GM12878 (cell line): ENCODE measurements at regions not wholly inside any gene's neighbourhood (a gene's known extent, or its start where the extent isn't known, plus 50 kb on each side); places are given as distances from the start of the nearest gene placed in this dataset.

Experiments used
- ATAC-seq: fragments of 200-7000 bp; cut with Tn5 transposase; 3 replicates; pipeline ENCODE4 v1.9.1; 2020; ENCODE audit warnings: mild to moderate bottlenecking, moderate library complexity
- BruUV-seq: library from RNA; stranded (reverse); fragments of 400-500 nt; replicated peaks from 2 replicates; lab custom pipeline; 2021; lab: Mats Ljungman, UMichigan
- CTCF ChIA-PET: fragments of 300-600 bp; sonication (Branson Sonifier 250); formaldehyde crosslinking; extraction: SDS; loops from one replicate; lab custom pipeline; 2021; ENCODE audit warnings: inconsistent platforms; lab: Yijun Ruan, JAX
- POLR2A ChIA-PET: fragments of 350-600 bp; formaldehyde crosslinking; extraction: SDS; loops from one replicate; lab custom pipeline; 2021; ENCODE audit warnings: inconsistent platforms; lab: Charles Lee
- RAD21 ChIA-PET: fragments of 300-600 bp; sonication (Branson Sonifier 250); formaldehyde crosslinking; loops from one replicate; lab custom pipeline; 2023; ENCODE audit warnings: antibody characterized with exemption; ENCODE audit not compliant: unreplicated experiment; lab: Charles Lee
- SMC1A ChIA-PET: fragments of 300-600 bp; sonication (Branson Sonifier 250); formaldehyde crosslinking; loops from one replicate; lab custom pipeline; 2023; ENCODE audit not compliant: unreplicated experiment, uncharacterized antibody; lab: Charles Lee
- DNase-seq: peaks from one replicate; pipeline ENCODE4 v3.0.0-alpha.2; 2011; ENCODE audit warnings: low read depth, low spot score
- FAIRE-seq: peaks from 3 replicates; lab custom pipeline; 2011; peaks lifted over from hg19 to GRCh38; lab: Jason Lieb, UNC
- H2AFZ ChIP-seq: 2 replicates; pipeline ENCODE4 v1.6.0; 2011; ENCODE audit warnings: low read depth, low read length, control low read depth; ENCODE audit not compliant: control insufficient read depth
- H3K27ac ChIP-seq: 2 replicates; pipeline ENCODE4 v1.5.1; 2011; ENCODE audit warnings: control low read depth; ENCODE audit not compliant: control insufficient read depth, insufficient read depth
- H3K27me3 ChIP-seq, 2 experiments: replicated peaks in 1 of 2; 2 replicates each; pipeline versions ENCODE4 v1.6.0 to v1.6.1; 2011; ENCODE audit warnings: low read length in 1 of 2; ENCODE audit not compliant: control insufficient read depth in 2 of 2, insufficient read depth in 2 of 2
- H3K36me3 ChIP-seq, 2 experiments: 2 replicates each; pipeline ENCODE4 v1.5.1; 2011; ENCODE audit warnings: low read length in 1 of 2; ENCODE audit not compliant: control insufficient read depth in 2 of 2, insufficient read depth in 2 of 2
- H3K4me1 ChIP-seq: 2 replicates; pipeline ENCODE4 v1.6.1; 2011; ENCODE audit warnings: mild to moderate bottlenecking, low read length, moderate library complexity, mixed read lengths; ENCODE audit not compliant: control insufficient read depth, insufficient read depth
- H3K4me2 ChIP-seq: 2 replicates; pipeline ENCODE4 v1.6.0; 2011; ENCODE audit warnings: control low read depth; ENCODE audit not compliant: control insufficient read depth, insufficient read depth
- H3K4me3 ChIP-seq: fragments of 200-600 bp; sonication (generic); 2 replicates; pipeline ENCODE4 v1.5.1; 2016
- H3K79me2 ChIP-seq: 2 replicates; pipeline ENCODE4 v1.6.0; 2011; ENCODE audit warnings: low read length; ENCODE audit not compliant: control insufficient read depth, insufficient read depth
- H3K9ac ChIP-seq: 2 replicates; pipeline ENCODE4 v1.8.0; 2011; ENCODE audit warnings: low read length, control low read depth, mixed read lengths; ENCODE audit not compliant: control insufficient read depth, insufficient read depth
- H3K9me3 ChIP-seq: replicated peaks from 3 replicates; pipeline ENCODE4 v1.5.1; 2011; ENCODE audit warnings: mild to moderate bottlenecking, low read length; ENCODE audit not compliant: control insufficient read depth, insufficient read depth
- H4K20me1 ChIP-seq: 2 replicates; pipeline ENCODE4 v1.6.0; 2011; ENCODE audit not compliant: control insufficient read depth, insufficient read depth
- E2F4 ChIP-seq: IDR thresholded peaks from 2 replicates; pipeline ENCODE4 v1.6.1; 2012; ENCODE audit warnings: low read depth, low read length, improper control_type of control experiment
- GATAD2B ChIP-seq: fragments of 450-650 bp; conservative IDR thresholded peaks from 2 replicates; pipeline ENCODE4 v1.6.1; 2017; ENCODE audit warnings: low read depth, mild to moderate bottlenecking, moderate library complexity
- KAT2A ChIP-seq: conservative IDR thresholded peaks from 2 replicates; pipeline ENCODE4 v1.6.1; 2011; ENCODE audit warnings: low read depth, low read length; ENCODE audit not compliant: control insufficient read depth
- KLF5 ChIP-seq: fragments of 450-650 bp; IDR thresholded peaks from 2 replicates; pipeline ENCODE4 v1.6.1; 2014; ENCODE audit warnings: mild to moderate bottlenecking; ENCODE audit not compliant: partially characterized antibody
- NFYB ChIP-seq: IDR thresholded peaks from 2 replicates; pipeline ENCODE4 v1.6.1; 2011; ENCODE audit warnings: low read depth, mild to moderate bottlenecking, low read length, improper control_type of control experiment, moderate library complexity; ENCODE audit not compliant: insufficient read depth
- NR2F1 ChIP-seq: fragments of 450-650 bp; conservative IDR thresholded peaks from 2 replicates; pipeline ENCODE4 v1.6.1; 2017; ENCODE audit warnings: mild to moderate bottlenecking
- NRF1 ChIP-seq: conservative IDR thresholded peaks from 2 replicates; pipeline ENCODE4 v1.6.1; 2011; ENCODE audit warnings: mild to moderate bottlenecking, low read depth, low read length, improper control_type of control experiment
- RB1 ChIP-seq: fragments of 450-650 bp; formaldehyde crosslinking; IDR thresholded peaks from 2 replicates; pipeline ENCODE4 v1.6.1; 2017; ENCODE audit warnings: mild to moderate bottlenecking, borderline replicate concordance
- RBBP5 ChIP-seq: fragments of 200-600 bp; sonication (generic); conservative IDR thresholded peaks from 2 replicates; pipeline ENCODE4 v1.6.1; 2016
- SREBF1 ChIP-seq: IDR thresholded peaks from 2 replicates; pipeline ENCODE4 v1.6.1; 2012; ENCODE audit warnings: mild to moderate bottlenecking, low read length
- TCF7 ChIP-seq: IDR thresholded peaks from 2 replicates; pipeline ENCODE4 v1.6.1; 2014; ENCODE audit warnings: antibody characterized with exemption, borderline replicate concordance
- ZNF207 ChIP-seq: fragments of 450-650 bp; IDR thresholded peaks from 2 replicates; pipeline ENCODE4 v1.6.1; 2014; ENCODE audit warnings: antibody characterized with exemption, mild to moderate bottlenecking, borderline replicate concordance
- ZSCAN29 ChIP-seq: fragments of 450-650 bp; IDR thresholded peaks from 2 replicates; pipeline ENCODE4 v1.6.1; 2017; ENCODE audit warnings: mild to moderate bottlenecking, moderate library complexity
- WGBS: methylation state at CpG from one replicate; pipeline ENCODE4 v1.1.6; 2016; ENCODE audit warnings: low lambda C conversion rate; ENCODE audit not compliant: insufficient replicate concordance, insufficient coverage; ENCODE audit errors: missing lambda C conversion rate; 5-methylcytosine and 5-hydroxymethylcytosine counted together
- in situ Hi-C: fragments of 300-500 bp; cut with MboI; formaldehyde crosslinking; loops from 9 replicates; pipeline ENCODE4 v1.14.3; 2018; ENCODE audit warnings: mixed read lengths
- intact Hi-C: fragments of 100-400 bp; cut with micrococcal nuclease; formaldehyde crosslinking; loops from one replicate; pipeline ENCODE4 v1.14.2; 2022; ENCODE audit not compliant: unreplicated experiment
- TF ChIP-seq, protein P1 (sequence below): fragments of 450-650 bp; IDR thresholded peaks from 2 replicates; pipeline ENCODE4 v1.6.1; 2016; ENCODE audit warnings: mild to moderate bottlenecking
- TF ChIP-seq, protein P2 (sequence below): fragments of 450-650 bp; IDR thresholded peaks from 2 replicates; pipeline ENCODE4 v1.6.1; 2014; ENCODE audit warnings: mild to moderate bottlenecking
- TF ChIP-seq, protein P3 (sequence below): IDR thresholded peaks from 2 replicates; pipeline ENCODE4 v1.6.1; 2011; ENCODE audit warnings: low read depth, mild to moderate bottlenecking, low read length, moderate library complexity, borderline replicate concordance; ENCODE audit errors: extremely low read depth

GRCh38 chr2:7634409-7634808 lies 717.2 kb downstream of the RNF144A start:
- no peak overlapping the region for H3K4me2 ChIP-seq
- ChIA-PET RAD21 (no interaction called here), POLR2A (interaction anchor here (0.6 to 0.7 kb wide), 2 partner anchors 230 to 398 kb away, joined by 4 to 5 read pairs; no protein-coding TSS in a partner anchor), CTCF (no interaction called here), SMC1A (interaction anchor here (0.6 kb wide), 1 partner anchor 1528 kb away, joined by 3 read pairs; no protein-coding TSS in a partner anchor)
- 21% methylated on average over 7 of the region's 7 CpGs for WGBS
- no peaks in the 10 kb centered on the region for H4K20me1 ChIP-seq
- H3K27me3 ChIP-seq: peaks cover 0 to 2% of the 10 kb centered on the region in 2 experiments; a peak in 1 of 4 replicates
- no peaks in the 10 kb centered on the region; the same call in 1 of the 3 replicates for H3K9me3 ChIP-seq
- TF ChIP-seq, protein P1, sequence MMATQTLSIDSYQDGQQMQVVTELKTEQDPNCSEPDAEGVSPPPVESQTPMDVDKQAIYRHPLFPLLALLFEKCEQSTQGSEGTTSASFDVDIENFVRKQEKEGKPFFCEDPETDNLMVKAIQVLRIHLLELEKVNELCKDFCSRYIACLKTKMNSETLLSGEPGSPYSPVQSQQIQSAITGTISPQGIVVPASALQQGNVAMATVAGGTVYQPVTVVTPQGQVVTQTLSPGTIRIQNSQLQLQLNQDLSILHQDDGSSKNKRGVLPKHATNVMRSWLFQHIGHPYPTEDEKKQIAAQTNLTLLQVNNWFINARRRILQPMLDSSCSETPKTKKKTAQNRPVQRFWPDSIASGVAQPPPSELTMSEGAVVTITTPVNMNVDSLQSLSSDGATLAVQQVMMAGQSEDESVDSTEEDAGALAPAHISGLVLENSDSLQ: no peak
- TF ChIP-seq RB1 (no peak), RBBP5 (no peak), NR2F1 (no peak), ZSCAN29 (no peak), KLF5 (no peak), ZNF207 (no peak), KAT2A (no peak), E2F4 (no peak), SREBF1 (no peak), TCF7 (no peak), GATAD2B (no peak), NFYB (no peak), NRF1 (no peak)
- TF ChIP-seq, protein P2, sequence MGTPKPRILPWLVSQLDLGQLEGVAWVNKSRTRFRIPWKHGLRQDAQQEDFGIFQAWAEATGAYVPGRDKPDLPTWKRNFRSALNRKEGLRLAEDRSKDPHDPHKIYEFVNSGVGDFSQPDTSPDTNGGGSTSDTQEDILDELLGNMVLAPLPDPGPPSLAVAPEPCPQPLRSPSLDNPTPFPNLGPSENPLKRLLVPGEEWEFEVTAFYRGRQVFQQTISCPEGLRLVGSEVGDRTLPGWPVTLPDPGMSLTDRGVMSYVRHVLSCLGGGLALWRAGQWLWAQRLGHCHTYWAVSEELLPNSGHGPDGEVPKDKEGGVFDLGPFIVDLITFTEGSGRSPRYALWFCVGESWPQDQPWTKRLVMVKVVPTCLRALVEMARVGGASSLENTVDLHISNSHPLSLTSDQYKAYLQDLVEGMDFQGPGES: no peak
- TF ChIP-seq, protein P3, sequence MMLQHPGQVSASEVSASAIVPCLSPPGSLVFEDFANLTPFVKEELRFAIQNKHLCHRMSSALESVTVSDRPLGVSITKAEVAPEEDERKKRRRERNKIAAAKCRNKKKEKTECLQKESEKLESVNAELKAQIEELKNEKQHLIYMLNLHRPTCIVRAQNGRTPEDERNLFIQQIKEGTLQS: no peak
- DNase-seq: no peak
- no peak overlapping the region for H3K4me3 ChIP-seq
- no peak overlapping the region for H3K9ac ChIP-seq
- no peaks in the 10 kb centered on the region for H3K79me2 ChIP-seq
- H3K36me3 ChIP-seq: no peaks in the 10 kb centered on the region
- no peaks in the 10 kb centered on the region for H3K4me1 ChIP-seq
- in situ Hi-C loops: no loop called here
- BruUV-seq: no TSS peak
- ATAC-seq: no peak
- no peak overlapping the region for H3K27ac ChIP-seq
- intact Hi-C loops: no loop called here
- no peak for FAIRE-seq
- no peak overlapping the region for H2AFZ ChIP-seq
